Sigmoid colon (tissue), 4 donors: ENCODE measurements at regions not wholly inside any gene's neighbourhood (a gene's known extent, or its start where the extent isn't known, plus 50 kb on each side); places are given as distances from the start of the nearest gene placed in this dataset.

Experiments used
- CTCF ChIP-seq, 4 experiments: fragments of 450-650 bp in 3 of 4; fragments of 200-600 bp in 1 of 4; IDR thresholded peaks; one replicate each; pipeline ENCODE4 v1.5.1; 2016 to 2019; ENCODE audit warnings: antibody characterized with exemption in 4 of 4, mild to moderate bottlenecking in 3 of 4, moderate library complexity in 2 of 4
- EP300 ChIP-seq, 4 donors: sonication (generic); formaldehyde crosslinking; IDR thresholded peaks; one replicate each; pipeline ENCODE4 v1.6.1; 2017; ENCODE audit warnings: antibody characterized with exemption in 4 of 4
- POLR2A ChIP-seq, 2 donors: fragments of 450-650 bp; IDR thresholded peaks; one replicate each; pipeline ENCODE4 v1.6.1; 2016; ENCODE audit warnings: antibody characterized with exemption in 2 of 2, mild to moderate bottlenecking in 2 of 2, moderate library complexity in 2 of 2
- POLR2AphosphoS5 ChIP-seq, 4 donors: sonication (generic); formaldehyde crosslinking; IDR thresholded peaks; one replicate each; pipeline ENCODE4 v1.6.1; 2017; ENCODE audit warnings: antibody characterized with exemption in 4 of 4

DNA sequence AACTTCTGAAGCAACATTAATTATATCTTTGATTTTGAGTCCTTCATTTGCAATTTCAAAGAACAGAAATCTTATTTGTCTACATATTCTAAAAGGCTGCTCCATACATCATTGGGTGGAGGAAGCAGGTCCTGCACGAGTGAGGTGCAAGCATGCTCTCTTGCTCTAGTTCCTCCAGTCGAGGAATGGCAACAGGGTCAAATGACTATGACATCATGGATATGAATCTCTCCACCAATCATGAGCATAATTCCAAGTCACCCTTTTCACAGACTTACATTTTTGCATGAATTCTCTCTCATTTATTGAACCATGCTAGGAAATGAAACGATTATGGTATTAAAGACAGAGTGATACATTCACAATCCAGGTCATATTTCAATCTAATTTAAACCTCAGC is 608.8 kb upstream of the SOX11 start:
- TF ChIP-seq CTCF (IDR thresholded peaks at IDR 0.05) = no peak
- no peak for TF ChIP-seq POLR2A (IDR thresholded peaks at IDR 0.05)
- no peak for TF ChIP-seq EP300 (IDR thresholded peaks at IDR 0.05)
- TF ChIP-seq POLR2AphosphoS5 (IDR thresholded peaks at IDR 0.05) = no peak
